ENCODE measurements at regions not wholly inside any gene's neighbourhood (a gene's known extent, or its start where the extent isn't known, plus 50 kb on each side); places are given as distances from the start of the nearest gene placed in this dataset.

GRCh38 chr2:145617420-145617819 lies 1097.5 kb upstream of the ZEB2 start:
- no peak for DNase-seq (ENCODE audit: low read depth in 2 of 2)

GRCh38 chr2:145615626-145616025 lies 1095.7 kb upstream of the ZEB2 start:
- DNase-seq (ENCODE audit: low read depth in 2 of 2), result no peak

- no peak for DNase-seq (ENCODE audit: low read depth in 2 of 2)
Measured at GRCh38 chr2:145609951-145610350, 1090.0 kb upstream of the ZEB2 start.

GRCh38 chr2:145601361-145601925 lies 1081.5 kb upstream of the ZEB2 start:
- DNase-seq (ENCODE audit: low read depth in 2 of 2), result no peak

- DNase-seq (ENCODE audit: low read depth in 2 of 2), result no peak
Measured at GRCh38 chr2:145600811-145601210, 1080.9 kb upstream of the ZEB2 start.

GRCh38 chr2:145599756-145600155 lies 1079.8 kb upstream of the ZEB2 start:
- DNase-seq (ENCODE audit: low read depth in 2 of 2), result peak in 1 of 2 donors; percentile 15

GRCh38 chr2:145598434-145598833 lies 1078.5 kb upstream of the ZEB2 start:
- DNase-seq (ENCODE audit: low read depth in 2 of 2), result peak in 1 of 2 donors; percentile 94

GRCh38 chr2:145597809-145598208 lies 1077.9 kb upstream of the ZEB2 start:
- DNase-seq (ENCODE audit: low read depth in 2 of 2), result no peak

GRCh38 chr2:145597006-145597405 lies 1077.1 kb upstream of the ZEB2 start:
- no peak for DNase-seq (ENCODE audit: low read depth in 2 of 2)

- no peak for DNase-seq (ENCODE audit: low read depth in 2 of 2)
Measured at GRCh38 chr2:145596416-145596815, 1076.5 kb upstream of the ZEB2 start.

GRCh38 chr2:145595296-145595695 lies 1075.4 kb upstream of the ZEB2 start:
- DNase-seq (ENCODE audit: low read depth in 2 of 2), result peak in 1 of 2 donors; percentile 50

GRCh38 chr2:145593991-145594614 lies 1074.2 kb upstream of the ZEB2 start:
- peak; percentile 1 to 92 for DNase-seq (ENCODE audit: low read depth in 2 of 2)

- no peak for DNase-seq (ENCODE audit: low read depth in 2 of 2)
Measured at GRCh38 chr2:145593280-145593679, 1073.4 kb upstream of the ZEB2 start.

GRCh38 chr2:145592361-145592760 lies 1072.4 kb upstream of the ZEB2 start:
- DNase-seq (ENCODE audit: low read depth in 2 of 2), result no peak

- DNase-seq (ENCODE audit: low read depth in 2 of 2), result peak in 1 of 2 donors; percentile 42
Measured at GRCh38 chr2:145591109-145591809, 1071.3 kb upstream of the ZEB2 start.

GRCh38 chr2:145587922-145588321 lies 1068.0 kb upstream of the ZEB2 start:
- DNase-seq (ENCODE audit: low read depth in 2 of 2), result no peak

- no peak for DNase-seq (ENCODE audit: low read depth in 2 of 2)
Measured at GRCh38 chr2:145584353-145584752, 1064.4 kb upstream of the ZEB2 start.

GRCh38 chr2:145573608-145574007 lies 1053.7 kb upstream of the ZEB2 start:
- DNase-seq (ENCODE audit: low read depth in 2 of 2), result no peak

- DNase-seq (ENCODE audit: low read depth in 2 of 2), result no peak
Measured at GRCh38 chr2:145572238-145572637, 1052.3 kb upstream of the ZEB2 start.

- DNase-seq (ENCODE audit: low read depth in 2 of 2), result peak in 1 of 2 donors; percentile 14
Measured at GRCh38 chr2:145569108-145569507, 1049.2 kb upstream of the ZEB2 start.

GRCh38 chr2:145563741-145564615 lies 1044.1 kb upstream of the ZEB2 start:
- no peak for DNase-seq (ENCODE audit: low read depth in 2 of 2)

- DNase-seq (ENCODE audit: low read depth in 2 of 2), result no peak
Measured at GRCh38 chr2:145561152-145561551, 1041.2 kb upstream of the ZEB2 start.

Data from lung microvascular endothelial cell (primary cell).